T47D (cell line): ENCODE measurements at regions not wholly inside any gene's neighbourhood (a gene's known extent, or its start where the extent isn't known, plus 50 kb on each side); places are given as distances from the start of the nearest gene placed in this dataset.
"Not testable (repeated sequence)": the region's sequence is repeated elsewhere in the genome, so short reads cannot be mapped to it uniquely, and the experiment has no call there.

Experiments
- DNase-seq, 2 experiments: peaks; one replicate each; pipeline versions ENCODE4 v3.0.0 to v3.0.0-alpha.2; 2011 to 2012; ENCODE audit warnings: low read depth in 1 of 2, low spot score in 1 of 2
- JUND ChIP-seq: IDR thresholded peaks from 2 replicates; pipeline ENCODE4 v1.6.1; 2012; ENCODE audit warnings: low read depth
- in situ Hi-C: cut with HindIII; loops from 2 replicates; pipeline ENCODE4 v1.10.0; 2016; ENCODE audit warnings: low sequenced_read_pairs, low pct_unique_long_range_greater_than_20kb

DNA sequence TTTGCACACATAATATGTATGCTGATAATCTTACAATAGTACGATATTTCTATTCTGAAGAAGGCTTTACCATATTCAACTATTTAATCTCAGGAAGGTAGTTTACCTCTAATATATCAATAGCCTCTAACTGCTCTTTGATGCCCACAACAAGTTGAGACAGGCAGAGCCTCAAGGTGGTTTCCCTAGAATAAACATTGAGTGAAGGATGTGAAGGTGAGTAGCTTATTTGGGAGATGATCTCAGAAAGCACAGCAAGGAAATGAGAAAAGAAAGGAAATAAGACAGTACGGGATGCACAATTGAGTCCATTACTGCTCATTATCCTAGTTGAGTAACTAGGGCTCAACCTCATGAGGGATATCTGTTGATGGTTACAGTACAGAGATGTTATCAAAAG lies 638.4 kb downstream of the MAFB start:
- DNase-seq: no peak
- no peak for TF ChIP-seq JUND
- in situ Hi-C loops: no loop called here

- in situ Hi-C loops: no loop called here
- no peak for DNase-seq
- no peak for TF ChIP-seq JUND
Measured at GRCh38 chr20:40049854-40050253, 639.2 kb downstream of the MAFB start.

- DNase-seq: no peak
- in situ Hi-C loops: no loop called here
- TF ChIP-seq JUND: no peak
Measured at GRCh38 chr20:40046703-40047102, 642.3 kb downstream of the MAFB start.

DNA sequence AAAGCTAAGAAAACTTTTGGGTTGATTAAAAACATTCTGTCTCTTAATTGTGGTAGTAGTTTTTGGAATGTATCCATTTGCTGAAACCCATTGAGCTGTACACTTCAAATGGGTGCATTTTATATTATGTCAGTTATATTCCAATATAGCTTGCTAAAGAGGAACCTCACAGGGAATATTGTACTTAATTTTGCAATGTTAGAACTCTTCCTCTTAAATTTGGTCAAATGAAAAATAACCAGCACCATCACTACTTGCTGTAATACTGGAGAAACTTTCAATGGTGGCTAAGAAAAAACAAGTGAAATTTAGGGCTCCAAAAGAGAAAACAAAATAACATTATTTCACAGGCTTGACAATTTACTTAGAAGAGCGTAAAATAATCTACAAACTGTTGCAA lies 651.5 kb downstream of the MAFB start:
- no peak for DNase-seq
- in situ Hi-C loops: no loop called here
- TF ChIP-seq JUND: no peak

DNA sequence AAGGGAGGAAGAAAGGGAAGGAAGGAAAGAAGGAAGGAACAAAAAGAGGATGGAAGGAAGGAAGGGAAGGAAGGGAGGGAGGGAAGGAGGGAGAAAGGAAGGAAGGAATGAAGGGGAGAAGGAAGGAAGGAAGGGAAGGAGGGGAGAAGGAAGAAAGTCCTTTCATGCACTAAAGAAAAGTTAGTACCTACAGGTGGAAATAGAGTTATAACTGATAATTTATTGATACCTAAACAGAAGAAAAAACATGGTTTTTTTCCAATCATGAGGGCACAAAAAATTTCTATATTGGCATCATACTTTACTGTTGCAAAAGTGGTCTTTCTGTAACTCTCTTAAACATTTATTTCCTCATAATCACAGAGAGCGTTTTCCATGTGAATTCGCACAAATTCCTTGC lies 659.4 kb downstream of the MAFB start:
- in situ Hi-C loops: no loop called here

DNA sequence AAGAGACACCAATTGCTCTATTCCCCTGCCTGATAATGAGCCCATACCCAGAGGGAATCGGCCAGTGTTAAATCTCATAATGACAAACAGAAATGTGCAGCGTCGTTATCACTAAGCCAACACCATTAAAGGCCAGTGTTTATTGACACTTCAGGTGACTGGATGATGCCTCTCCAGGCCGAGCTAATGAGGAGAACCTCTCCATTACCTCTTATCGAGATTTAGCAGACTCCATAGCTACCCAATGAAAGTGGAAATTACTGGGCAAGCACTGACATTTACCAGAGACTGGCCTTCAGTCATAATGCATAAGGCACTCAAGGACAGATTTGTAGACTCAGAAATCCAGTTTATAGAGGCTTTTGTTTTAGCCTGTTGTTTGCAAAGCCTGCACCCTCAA lies 669.5 kb downstream of the MAFB start:
- DNase-seq: no peak
- in situ Hi-C loops: no loop called here
- TF ChIP-seq JUND: no peak

More for the DNA sequence above, 659.4 kb downstream of the MAFB start:
- no peak for TF ChIP-seq JUND
- no peak for DNase-seq

GRCh38 chr20:40017765-40018164 lies 671.3 kb downstream of the MAFB start:
- in situ Hi-C loops: no loop called here
- no peak for DNase-seq
- no peak for TF ChIP-seq JUND

GRCh38 chr20:40016890-40017289 lies 672.1 kb downstream of the MAFB start:
- no peak for TF ChIP-seq JUND
- no peak for DNase-seq
- in situ Hi-C loops: no loop called here

- TF ChIP-seq JUND: no peak
- no peak for DNase-seq
- in situ Hi-C loops: no loop called here
Measured at GRCh38 chr20:40016392-40016791, 672.6 kb downstream of the MAFB start.

DNA sequence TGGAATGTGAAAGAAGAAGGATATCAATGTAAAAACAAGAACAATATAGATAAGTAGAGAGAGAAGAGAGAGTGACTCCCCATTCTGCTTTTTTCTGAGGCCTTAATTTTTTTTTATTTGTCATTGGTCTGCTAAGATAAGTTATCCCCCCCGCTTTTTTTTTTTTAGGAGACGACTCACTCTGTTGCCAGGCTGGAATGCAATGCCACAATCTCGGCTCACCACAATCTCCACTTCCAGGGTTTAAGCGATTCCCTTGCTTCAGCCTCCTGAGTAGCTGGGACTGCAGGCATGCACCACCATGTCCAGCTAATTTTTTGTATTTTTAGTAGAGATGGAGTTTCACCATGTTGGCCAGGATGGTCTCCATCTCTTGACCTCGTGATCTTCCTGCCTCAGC lies 677.0 kb downstream of the MAFB start:
- DNase-seq, in situ Hi-C loops: not testable (repeated sequence)

DNA sequence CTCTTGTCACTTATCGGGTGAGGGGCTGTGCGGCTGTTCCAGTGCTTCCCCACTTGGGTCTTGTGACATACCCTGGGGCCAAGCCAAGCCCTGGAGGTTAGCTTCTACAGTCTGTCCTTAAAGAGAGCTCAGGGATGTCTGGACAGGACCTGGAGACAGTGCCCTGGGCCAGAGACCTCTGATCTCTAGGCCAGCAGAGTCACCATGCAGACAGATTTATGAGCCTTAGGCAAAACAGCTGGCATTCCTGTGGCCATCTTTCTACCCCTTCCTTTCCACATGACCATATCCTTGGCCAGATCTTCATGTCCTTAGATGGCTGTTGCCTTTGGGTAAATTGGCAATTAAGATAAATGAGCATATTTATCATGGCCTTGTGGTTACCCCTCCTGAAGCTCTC lies 678.6 kb downstream of the MAFB start:
- no peak for TF ChIP-seq JUND
- in situ Hi-C loops: no loop called here
- no peak for DNase-seq

DNA sequence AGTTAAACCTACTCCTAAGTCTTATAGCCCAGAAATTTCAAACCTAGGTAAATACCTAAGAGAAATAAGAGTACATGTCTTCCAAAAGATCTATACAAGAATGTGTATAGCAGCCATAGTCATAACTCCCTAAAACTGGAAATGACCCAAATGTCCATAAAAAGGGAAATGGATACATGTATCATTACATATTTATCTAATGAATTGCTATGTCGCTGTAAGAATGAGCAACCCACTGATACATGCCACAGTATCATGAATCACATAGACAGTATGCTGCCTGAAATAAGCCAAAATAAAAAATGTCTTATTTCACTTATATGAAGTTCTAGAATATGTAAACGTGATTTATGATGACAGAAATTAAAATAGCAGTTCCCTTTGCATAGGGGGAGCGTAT lies 679.5 kb downstream of the MAFB start:
- TF ChIP-seq JUND: no peak
- in situ Hi-C loops: no loop called here
- DNase-seq: no peak

- peak in 1 of 2 experiments; percentile 13 for DNase-seq
- no peak for TF ChIP-seq JUND
- in situ Hi-C loops: no loop called here
Measured at GRCh38 chr20:40008177-40008576, 680.9 kb downstream of the MAFB start.

- no peak for TF ChIP-seq JUND
- no peak for DNase-seq
- in situ Hi-C loops: no loop called here
Measured at GRCh38 chr20:40006168-40006860, 682.7 kb downstream of the MAFB start.

GRCh38 chr20:40004092-40004491 lies 684.9 kb downstream of the MAFB start:
- DNase-seq, in situ Hi-C loops: not testable (repeated sequence)
